ENCODE measurements at regions not wholly inside any gene's neighbourhood (a gene's known extent, or its start where the extent isn't known, plus 50 kb on each side); places are given as distances from the start of the nearest gene placed in this dataset.

DNA sequence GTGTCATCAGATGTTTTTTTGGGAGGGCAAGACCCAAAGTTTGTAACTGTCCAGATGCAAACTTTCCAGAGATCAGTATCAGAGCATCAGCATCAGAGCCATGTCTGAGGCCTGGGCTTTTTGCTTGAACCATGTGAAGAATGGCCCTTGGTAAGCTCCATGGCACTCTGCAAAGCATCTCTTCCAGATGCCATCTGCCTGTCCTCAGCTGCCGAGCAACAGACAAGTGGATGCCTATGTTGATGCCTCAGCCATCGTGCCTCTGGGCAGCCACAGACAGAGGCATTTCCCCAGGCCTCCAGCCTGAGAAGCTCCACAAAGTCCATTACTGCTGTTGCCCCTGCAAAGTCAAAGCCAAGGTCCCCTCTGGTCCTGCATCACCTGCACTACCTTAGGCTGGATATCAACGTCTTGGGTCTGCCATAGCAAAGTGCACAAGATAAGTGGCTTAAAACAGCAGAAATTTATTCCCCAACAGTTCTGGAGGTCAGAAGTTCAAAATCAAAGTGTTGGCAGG, 670.2 kb upstream of the MKI67 start:
- no peak for ATAC-seq
- Histone ChIP-seq H3K4me3 (no peak overlapping the region), H3K9me3 (no peaks in the 10 kb centered on the region), H3K36me3 (ENCODE audit: insufficient read depth in 1 of 2, low read depth in 1 of 2) (no peaks in the 10 kb centered on the region), H3K4me1 (no peaks in the 10 kb centered on the region), H3K27ac (no peak overlapping the region), H3K27me3 (ENCODE audit: insufficient read depth in 3 of 3, low read length in 2 of 3) (no peaks in the 10 kb centered on the region)
- TF ChIP-seq, protein P1, sequence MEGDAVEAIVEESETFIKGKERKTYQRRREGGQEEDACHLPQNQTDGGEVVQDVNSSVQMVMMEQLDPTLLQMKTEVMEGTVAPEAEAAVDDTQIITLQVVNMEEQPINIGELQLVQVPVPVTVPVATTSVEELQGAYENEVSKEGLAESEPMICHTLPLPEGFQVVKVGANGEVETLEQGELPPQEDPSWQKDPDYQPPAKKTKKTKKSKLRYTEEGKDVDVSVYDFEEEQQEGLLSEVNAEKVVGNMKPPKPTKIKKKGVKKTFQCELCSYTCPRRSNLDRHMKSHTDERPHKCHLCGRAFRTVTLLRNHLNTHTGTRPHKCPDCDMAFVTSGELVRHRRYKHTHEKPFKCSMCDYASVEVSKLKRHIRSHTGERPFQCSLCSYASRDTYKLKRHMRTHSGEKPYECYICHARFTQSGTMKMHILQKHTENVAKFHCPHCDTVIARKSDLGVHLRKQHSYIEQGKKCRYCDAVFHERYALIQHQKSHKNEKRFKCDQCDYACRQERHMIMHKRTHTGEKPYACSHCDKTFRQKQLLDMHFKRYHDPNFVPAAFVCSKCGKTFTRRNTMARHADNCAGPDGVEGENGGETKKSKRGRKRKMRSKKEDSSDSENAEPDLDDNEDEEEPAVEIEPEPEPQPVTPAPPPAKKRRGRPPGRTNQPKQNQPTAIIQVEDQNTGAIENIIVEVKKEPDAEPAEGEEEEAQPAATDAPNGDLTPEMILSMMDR (IDR thresholded peaks at IDR 0.05), result no peak
- DNase-seq, result no peak
- intact Hi-C loops (cut with DNase I), result no loop called here
- 70 to 80% (median 76%) methylated on average over 3 of the region's 3 CpGs for WGBS, 3 donors

DNA sequence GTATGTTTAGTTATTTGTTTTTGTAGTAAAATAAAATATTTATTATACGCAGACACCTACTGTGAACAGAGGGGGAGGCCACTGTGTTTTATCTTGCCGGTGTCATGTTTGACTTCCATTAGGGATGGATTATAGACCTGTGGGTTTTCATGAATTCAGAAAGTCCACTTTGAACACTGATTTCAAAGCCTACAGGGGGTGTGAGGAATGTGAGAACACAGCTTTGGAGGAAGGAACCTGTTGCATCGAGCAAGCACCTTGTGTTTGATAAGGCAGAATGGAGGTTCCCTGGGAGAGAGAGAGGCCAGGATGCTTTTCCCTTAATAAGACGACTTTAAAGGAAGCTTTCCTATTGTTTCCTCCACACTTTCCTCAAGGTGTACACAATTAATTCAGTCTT, 665.0 kb upstream of the MGMT start:
- Histone ChIP-seq H3K4me1 (no peaks in the 10 kb centered on the region), H3K9me3 (no peaks in the 10 kb centered on the region), H3K27me3 (ENCODE audit: insufficient read depth in 3 of 3, low read length in 2 of 3) (peaks cover 0 to 7% (median 3%) of the 10 kb centered on the region in 3 donors), H3K27ac (no peak overlapping the region), H3K4me3 (no peak overlapping the region), H3K36me3 (ENCODE audit: insufficient read depth in 1 of 2, low read depth in 1 of 2) (no peaks in the 10 kb centered on the region)
- ATAC-seq (no peak), DNase-seq (no peak)
- intact Hi-C loops (cut with DNase I), result no loop called here
- WGBS, 3 donors, result 86 to 92% (median 89%) methylated on average over 4 of the region's 4 CpGs
- TF ChIP-seq, protein P1 (IDR thresholded peaks at IDR 0.05), result no peak

DNA sequence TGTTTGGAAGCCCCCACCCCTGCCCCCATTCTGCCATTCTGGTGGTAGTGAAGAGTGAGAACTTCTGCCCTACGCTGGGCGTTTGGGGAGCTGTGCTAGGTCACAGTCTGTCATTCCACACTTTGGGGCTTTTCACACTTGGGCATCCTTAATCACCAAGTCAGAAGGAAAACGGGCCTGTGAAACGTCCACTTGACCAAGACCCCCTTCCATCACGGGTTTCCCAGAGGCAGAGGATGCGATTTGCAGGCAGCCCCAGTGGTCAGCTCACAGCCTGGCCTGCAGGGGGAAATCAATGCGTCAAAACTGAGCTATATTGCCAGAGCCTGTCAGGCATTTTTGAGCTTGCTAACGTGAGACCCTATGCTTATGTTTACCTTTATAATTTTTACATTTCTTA, 663.3 kb upstream of the MGMT start:
- WGBS, 3 donors, result 68 to 80% (median 74%) methylated on average over 8 of the region's 8 CpGs
- H3K4me1 ChIP-seq, result no peaks in the 10 kb centered on the region
- no peak overlapping the region for H3K27ac ChIP-seq
- H3K9me3 ChIP-seq, result no peaks in the 10 kb centered on the region
- H3K36me3 ChIP-seq (ENCODE audit: insufficient read depth in 1 of 2, low read depth in 1 of 2), result no peaks in the 10 kb centered on the region
- peaks cover 0 to 7% (median 4%) of the 10 kb centered on the region in 3 donors for H3K27me3 ChIP-seq (ENCODE audit: insufficient read depth in 3 of 3, low read length in 2 of 3)
- intact Hi-C loops (cut with DNase I), result no loop called here
- no peak for DNase-seq
- no peak overlapping the region for H3K4me3 ChIP-seq
- no peak for ATAC-seq
- TF ChIP-seq, protein P1 (IDR thresholded peaks at IDR 0.05), result no peak

DNA sequence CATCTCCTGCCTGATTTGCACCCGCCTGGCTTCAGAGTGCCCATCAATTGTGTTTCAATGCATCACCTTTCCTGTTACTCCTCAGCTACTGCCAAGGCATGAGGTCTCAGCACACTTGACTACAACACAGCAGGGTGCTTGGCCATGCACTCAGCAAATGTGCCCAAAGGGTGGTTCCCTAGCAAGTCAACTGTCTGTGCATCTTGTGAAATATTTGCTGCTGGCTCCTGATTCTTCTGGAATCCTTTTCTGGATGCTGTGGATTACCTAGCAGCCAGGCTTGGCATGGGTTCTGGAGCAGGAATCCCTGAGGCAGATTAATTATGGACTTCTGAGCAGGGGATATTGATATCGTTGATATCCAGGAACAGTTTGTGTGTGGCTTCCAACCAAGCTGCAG, 662.6 kb upstream of the MGMT start:
- TF ChIP-seq, protein P1 (IDR thresholded peaks at IDR 0.05), result no peak
- H3K9me3 ChIP-seq, result no peaks in the 10 kb centered on the region
- ATAC-seq (no peak), DNase-seq (no peak)
- no peaks in the 10 kb centered on the region for H3K4me1 ChIP-seq
- peaks cover 0 to 7% (median 4%) of the 10 kb centered on the region in 3 donors for H3K27me3 ChIP-seq (ENCODE audit: insufficient read depth in 3 of 3, low read length in 2 of 3)
- 39 to 53% (median 45%) methylated on average over 2 of the region's 2 CpGs for WGBS, 3 donors
- intact Hi-C loops (cut with DNase I), result no loop called here
- no peak overlapping the region for H3K27ac ChIP-seq
- H3K4me3 ChIP-seq, result no peak overlapping the region
- no peaks in the 10 kb centered on the region for H3K36me3 ChIP-seq (ENCODE audit: insufficient read depth in 1 of 2, low read depth in 1 of 2)

DNA sequence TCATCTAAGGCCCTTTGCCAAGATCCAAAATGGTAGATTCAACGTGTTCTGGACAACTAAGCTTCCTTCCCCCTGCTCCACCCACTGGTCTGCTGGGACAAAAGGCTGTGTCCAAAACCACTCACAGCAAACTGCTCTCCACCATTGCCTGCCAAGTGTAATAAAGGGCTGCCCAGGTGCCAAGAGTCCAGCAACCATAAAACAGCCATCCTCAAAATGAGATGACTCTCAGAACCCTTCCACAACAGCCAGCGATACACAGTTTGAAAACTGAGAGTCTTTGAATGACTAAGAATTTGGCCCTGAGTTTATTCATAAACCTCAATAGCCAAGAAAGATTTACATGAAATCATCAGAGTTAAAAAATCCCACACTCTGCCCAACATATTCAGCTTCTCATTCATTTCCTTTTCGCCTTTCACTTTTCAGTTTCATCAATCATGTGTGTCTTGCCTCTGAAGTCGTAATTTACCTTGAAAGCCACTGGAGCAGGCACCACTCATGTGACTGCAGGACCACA, 658.1 kb upstream of the MGMT start:
- Histone ChIP-seq H3K36me3 (ENCODE audit: insufficient read depth in 1 of 2, low read depth in 1 of 2) (no peaks in the 10 kb centered on the region), H3K9me3 (no peaks in the 10 kb centered on the region), H3K4me1 (no peaks in the 10 kb centered on the region), H3K27ac (no peak overlapping the region), H3K27me3 (ENCODE audit: insufficient read depth in 3 of 3, low read length in 2 of 3) (peaks cover 0 to 7% (median 4%) of the 10 kb centered on the region in 3 donors), H3K4me3 (no peak overlapping the region)
- DNase-seq, result no peak
- ATAC-seq, result peak in 1 of 4 donors; percentile 52
- intact Hi-C loops (cut with DNase I), result no loop called here
- 38 to 53% (median 46%) methylated on average over 4 of the region's 4 CpGs for WGBS, 3 donors
- TF ChIP-seq, protein P1 (IDR thresholded peaks at IDR 0.05), result no peak
